HG02973 (cell line): ENCODE measurements at regions not wholly inside any gene's neighbourhood (a gene's known extent, or its start where the extent isn't known, plus 50 kb on each side); places are given as distances from the start of the nearest gene placed in this dataset.

Experiments used
- ATAC-seq: cut with Tn5 transposase; IDR thresholded peaks from one replicate; pipeline ENCODE4 v1.9.1; 2021; ENCODE audit warnings: moderate library complexity; ENCODE audit not compliant: unreplicated experiment

- ATAC-seq: no peak
Observed at GRCh38 chr5:51746023-51746422, 362.8 kb downstream of the ISL1 start.

- no peak for ATAC-seq
Observed at GRCh38 chr5:51748647-51749046, 365.4 kb downstream of the ISL1 start.
